ENCODE measurements at regions not wholly inside any gene's neighbourhood (a gene's known extent, or its start where the extent isn't known, plus 50 kb on each side); places are given as distances from the start of the nearest gene placed in this dataset.
"Not testable (repeated sequence)": the region's sequence is repeated elsewhere in the genome, so short reads cannot be mapped to it uniquely, and the experiment has no call there.

DNA sequence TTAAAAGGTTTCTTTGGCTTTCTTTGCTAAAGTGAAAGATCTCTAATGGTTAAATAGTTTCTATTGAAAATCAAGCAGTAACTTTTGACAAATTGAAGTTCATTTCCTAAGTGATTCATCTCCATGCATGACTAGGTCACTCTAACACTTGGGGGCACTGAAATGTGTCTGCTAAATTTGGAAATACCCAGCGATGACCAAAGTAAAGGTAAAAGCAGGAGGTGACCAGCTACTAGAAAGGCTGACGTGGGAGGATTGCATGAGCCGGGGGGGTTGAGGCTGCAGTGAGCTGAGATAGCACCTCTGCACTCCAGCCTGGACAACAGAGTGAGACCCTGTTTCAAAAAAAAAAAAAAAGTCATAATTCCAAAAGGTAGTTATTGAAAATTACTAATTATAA lies 111.8 kb upstream of the GPR141 start:
- intact Hi-C loops (cut with DNase I), result no loop called here
- 82% methylated on average over 3 of the region's 3 CpGs for WGBS

GRCh38 chr7:37577412-37577811 lies 106.2 kb upstream of the GPR141 start:
- Histone ChIP-seq H3K27me3 (no peaks in the 10 kb centered on the region), H3K27ac (replicated peaks in 1 of 4) (no peak overlapping the region), H3K4me1 (no peaks in the 10 kb centered on the region), H3K9me3 (no peaks in the 10 kb centered on the region), H3K36me3 (no peaks in the 10 kb centered on the region), H3K4me3 (no peak overlapping the region)
- intact Hi-C loops (cut with DNase I), result no loop called here
- no peak for TF ChIP-seq POLR2AphosphoS5 (IDR thresholded peaks at IDR 0.05)
- no peak for TF ChIP-seq EP300 (IDR thresholded peaks at IDR 0.05)
- no peak for TF ChIP-seq CTCF (IDR thresholded peaks at IDR 0.05)
- no peak for TF ChIP-seq POLR2A (IDR thresholded peaks at IDR 0.05; ENCODE audit: low read depth)
- WGBS, result 38% methylated on average over 2 of the region's 2 CpGs
- no peak for DNase-seq (ENCODE audit: extremely low spot score)

More for the DNA sequence above, 111.8 kb upstream of the GPR141 start:
- no peaks in the 10 kb centered on the region for H3K9me3 ChIP-seq
- DNase-seq (ENCODE audit: extremely low spot score), result peak; percentile 37
- H3K4me1 ChIP-seq, result no peaks in the 10 kb centered on the region
- no peaks in the 10 kb centered on the region for H3K36me3 ChIP-seq
- peaks cover 0 to 3% (median 0%) of the 10 kb centered on the region in 4 donors for H3K27me3 ChIP-seq
- no peak for TF ChIP-seq POLR2A (IDR thresholded peaks at IDR 0.05; ENCODE audit: low read depth)
- TF ChIP-seq POLR2AphosphoS5 (IDR thresholded peaks at IDR 0.05), result no peak
- no peak for TF ChIP-seq EP300 (IDR thresholded peaks at IDR 0.05)
- no peak for TF ChIP-seq CTCF (IDR thresholded peaks at IDR 0.05)
- no peak overlapping the region for H3K4me3 ChIP-seq
- H3K27ac ChIP-seq (replicated peaks in 1 of 4), result no peak overlapping the region

GRCh38 chr7:37577901-37578300 lies 105.7 kb upstream of the GPR141 start:
- no peak for DNase-seq (ENCODE audit: extremely low spot score)
- Histone ChIP-seq H3K9me3 (no peaks in the 10 kb centered on the region), H3K27ac (replicated peaks in 1 of 4) (no peak overlapping the region), H3K36me3 (no peaks in the 10 kb centered on the region), H3K4me1 (no peaks in the 10 kb centered on the region), H3K4me3 (no peak overlapping the region), H3K27me3 (no peaks in the 10 kb centered on the region)
- 35% methylated on average over 4 of the region's 4 CpGs for WGBS
- intact Hi-C loops (cut with DNase I), result no loop called here
- TF ChIP-seq POLR2A (IDR thresholded peaks at IDR 0.05; ENCODE audit: low read depth) (no peak), EP300 (IDR thresholded peaks at IDR 0.05) (no peak), CTCF (IDR thresholded peaks at IDR 0.05) (no peak), POLR2AphosphoS5 (IDR thresholded peaks at IDR 0.05) (no peak)

- Histone ChIP-seq H3K4me3 (no peak overlapping the region), H3K9me3 (no peaks in the 10 kb centered on the region), H3K27me3 (no peaks in the 10 kb centered on the region), H3K27ac (replicated peaks in 1 of 4) (no peak overlapping the region), H3K4me1 (no peaks in the 10 kb centered on the region), H3K36me3 (no peaks in the 10 kb centered on the region)
- intact Hi-C loops (cut with DNase I), result no loop called here
- no peak for TF ChIP-seq CTCF (IDR thresholded peaks at IDR 0.05)
- no peak for TF ChIP-seq POLR2AphosphoS5 (IDR thresholded peaks at IDR 0.05)
- TF ChIP-seq EP300 (IDR thresholded peaks at IDR 0.05), result no peak
- WGBS, result 81% methylated on average over 1 of the region's 1 CpG
- no peak for DNase-seq (ENCODE audit: extremely low spot score)
Observed at GRCh38 chr7:37578350-37578749, 105.2 kb upstream of the GPR141 start.

DNA sequence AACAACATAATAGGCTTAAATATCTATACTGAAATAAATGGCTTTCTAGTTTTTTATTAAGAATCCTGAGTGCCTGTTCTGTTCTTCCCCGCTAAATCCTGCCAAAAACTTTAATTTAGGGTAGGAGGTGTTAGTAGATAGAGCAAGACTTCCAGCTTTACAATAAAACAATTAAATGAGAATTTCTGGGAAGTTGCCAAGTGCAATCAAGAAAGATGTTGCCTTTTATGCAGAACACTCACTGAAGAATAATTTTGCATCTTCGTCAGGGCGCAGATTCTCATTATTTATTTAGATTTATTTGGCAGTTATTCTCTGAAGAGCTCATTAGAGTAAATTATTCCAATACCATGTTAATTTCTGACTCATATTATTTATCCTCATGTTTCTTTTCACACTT lies 103.2 kb upstream of the GPR141 start:
- H3K4me3 ChIP-seq, result no peak overlapping the region
- no peaks in the 10 kb centered on the region for H3K9me3 ChIP-seq
- H3K36me3 ChIP-seq, result no peaks in the 10 kb centered on the region
- H3K4me1 ChIP-seq, result no peaks in the 10 kb centered on the region
- intact Hi-C loops (cut with DNase I), result no loop called here
- H3K27ac ChIP-seq (replicated peaks in 1 of 4), result no peak overlapping the region
- DNase-seq (ENCODE audit: extremely low spot score), result no peak
- TF ChIP-seq POLR2A (IDR thresholded peaks at IDR 0.05; ENCODE audit: low read depth), result no peak
- no peak for TF ChIP-seq EP300 (IDR thresholded peaks at IDR 0.05)
- no peak for TF ChIP-seq CTCF (IDR thresholded peaks at IDR 0.05)
- TF ChIP-seq POLR2AphosphoS5 (IDR thresholded peaks at IDR 0.05), result no peak
- no peaks in the 10 kb centered on the region for H3K27me3 ChIP-seq
- WGBS, result 86% methylated on average over 3 of the region's 3 CpGs

- H3K9me3 ChIP-seq; H3K4me1 ChIP-seq; intact Hi-C loops (cut with DNase I); H3K27me3 ChIP-seq; DNase-seq (ENCODE audit: extremely low spot score); H3K36me3 ChIP-seq; H3K4me3 ChIP-seq; H3K27ac ChIP-seq (replicated peaks in 1 of 4): not testable (repeated sequence)
- WGBS, result 77% methylated on average over 4 of the region's 4 CpGs
Observed at GRCh38 chr7:37584651-37585463, 98.7 kb upstream of the GPR141 start.

Measured in esophagus muscularis mucosa (tissue), 4 donors.